ENCODE measurements at regions not wholly inside any gene's neighbourhood (a gene's known extent, or its start where the extent isn't known, plus 50 kb on each side); places are given as distances from the start of the nearest gene placed in this dataset.
"Not testable (repeated sequence)": the region's sequence is repeated elsewhere in the genome, so short reads cannot be mapped to it uniquely, and the experiment has no call there.

GRCh38 chr1:149647018-149647373 lies 63.3 kb downstream of the PPIAL4C start:
- TF ChIP-seq POLR2A, CTCF (IDR thresholded peaks at IDR 0.05): not testable (repeated sequence)
